OCI-LY1 (cell line): ENCODE measurements at regions not wholly inside any gene's neighbourhood (a gene's known extent, or its start where the extent isn't known, plus 50 kb on each side); places are given as distances from the start of the nearest gene placed in this dataset.

Experiments
- H2AFZ ChIP-seq: fragments of 200-600 bp; sonication (generic), shearing (Covaris generic); 2 replicates; pipeline ENCODE4 v1.6.0; 2014; ENCODE audit warnings: antibody characterized with exemption, mild to moderate bottlenecking, low read length
- H3F3A ChIP-seq: fragments of 200-600 bp; sonication (generic), shearing (Covaris generic); 2 replicates; pipeline ENCODE4 v1.6.0; 2014; ENCODE audit warnings: mild to moderate bottlenecking, antibody characterized with exemption, low read length, moderate library complexity; ENCODE audit not compliant: insufficient read depth
- H3K27ac ChIP-seq: fragments of 200-600 bp; sonication (generic); 2 replicates; pipeline ENCODE4 v1.5.1; 2014; ENCODE audit warnings: low read length, mixed run types, mild to moderate bottlenecking, low read depth; ENCODE audit not compliant: poor library complexity, severe bottlenecking
- H3K27me3 ChIP-seq: fragments of 200-600 bp; sonication (generic); 2 replicates; pipeline ENCODE4 v1.6.0; 2014; ENCODE audit warnings: antibody characterized with exemption, mild to moderate bottlenecking, low read length, moderate library complexity; ENCODE audit not compliant: insufficient read depth
- H3K36me3 ChIP-seq: fragments of 200-600 bp; sonication (generic); 2 replicates; pipeline ENCODE4 v1.6.1; 2014; ENCODE audit warnings: mild to moderate bottlenecking, antibody characterized with exemption, low read length, moderate library complexity, mixed read lengths; ENCODE audit not compliant: insufficient read depth
- H3K4me1 ChIP-seq: fragments of 200-600 bp; sonication (generic); 2 replicates; pipeline ENCODE4 v1.5.1; 2014; ENCODE audit warnings: mild to moderate bottlenecking, low read length, moderate library complexity; ENCODE audit not compliant: insufficient read depth, severe bottlenecking
- H3K4me2 ChIP-seq: fragments of 200-600 bp; sonication (generic), shearing (Covaris generic); 2 replicates; pipeline ENCODE4 v1.6.1; 2014; ENCODE audit warnings: low read length
- H3K4me3 ChIP-seq: fragments of 200-600 bp; sonication (generic); 2 replicates; pipeline ENCODE4 v1.5.1; 2014; ENCODE audit warnings: low read length, low read depth, mild to moderate bottlenecking, mixed read lengths; ENCODE audit not compliant: poor library complexity, severe bottlenecking
- H3K79me2 ChIP-seq: fragments of 200-600 bp; shearing (Covaris generic); 2 replicates; pipeline ENCODE4 v1.6.1; 2016; ENCODE audit warnings: mixed run types, low read length, mixed read lengths; ENCODE audit not compliant: insufficient read depth
- H3K9ac ChIP-seq: fragments of 200-600 bp; sonication (generic), shearing (Covaris generic); 2 replicates; pipeline ENCODE4 v1.6.1; 2014; ENCODE audit warnings: mild to moderate bottlenecking, low read length, mixed read lengths
- H3K9me2 ChIP-seq: fragments of 200-600 bp; sonication (generic), shearing (Covaris generic); 2 replicates; pipeline ENCODE4 v1.6.1; 2014; ENCODE audit warnings: low read depth, mild to moderate bottlenecking, low read length, mixed read lengths
- H3K9me3 ChIP-seq: fragments of 200-600 bp; shearing (Covaris generic); 2 replicates; pipeline ENCODE4 v1.6.1; 2014; ENCODE audit warnings: low read length, mixed read lengths
- H4K20me1 ChIP-seq: fragments of 200-600 bp; sonication (generic), shearing (Covaris generic); 2 replicates; pipeline ENCODE4 v1.6.0; 2016; ENCODE audit warnings: mild to moderate bottlenecking, low read length; ENCODE audit not compliant: insufficient read depth
- CTCF ChIP-seq: fragments of 200-600 bp; sonication (generic), shearing (Covaris generic); IDR thresholded peaks from 2 replicates; pipeline ENCODE4 v1.5.1; 2017; ENCODE audit warnings: mild to moderate bottlenecking, antibody characterized with exemption, low read length, moderate library complexity, mixed read lengths
- EZH2 ChIP-seq: fragments of 200-600 bp; sonication (generic), shearing (Covaris generic); IDR thresholded peaks from 2 replicates; pipeline ENCODE4 v1.8.0; 2017; ENCODE audit warnings: borderline replicate concordance, mixed run types, mild to moderate bottlenecking, antibody characterized with exemption, low read length, moderate library complexity, mixed read lengths

- Histone ChIP-seq H3K36me3 (no peaks in the 10 kb centered on the region), H3K9me3 (no peaks in the 10 kb centered on the region), H3K4me1 (no peaks in the 10 kb centered on the region), H3K9me2 (no peaks in the 10 kb centered on the region), H4K20me1 (no peaks in the 10 kb centered on the region), H3K79me2 (no peaks in the 10 kb centered on the region), H3K4me3 (no peak overlapping the region), H3K9ac (no peak overlapping the region), H3K4me2 (no peak overlapping the region), H2AFZ (no peak overlapping the region), H3K27ac (no peak overlapping the region), H3F3A (no peaks in the 10 kb centered on the region), H3K27me3 (peaks cover 7% of the 10 kb centered on the region; the same call in 1 of the 2 replicates)
- TF ChIP-seq EZH2: no peak
- TF ChIP-seq CTCF: no peak
Observed at GRCh38 chr17:79179334-79179733, 104.7 kb downstream of the ENGASE start.

GRCh38 chr17:79177877-79178276, 103.3 kb downstream of the ENGASE start:
- no peak overlapping the region for H3K4me3 ChIP-seq
- TF ChIP-seq CTCF (no peak), EZH2 (no peak)
- no peaks in the 10 kb centered on the region for H4K20me1 ChIP-seq
- H3F3A ChIP-seq: no peaks in the 10 kb centered on the region
- no peaks in the 10 kb centered on the region for H3K9me3 ChIP-seq
- H3K4me1 ChIP-seq: no peaks in the 10 kb centered on the region
- H3K27me3 ChIP-seq: peaks cover 13% of the 10 kb centered on the region; the same call in 1 of the 2 replicates
- H3K9ac ChIP-seq: no peak overlapping the region
- no peaks in the 10 kb centered on the region for H3K36me3 ChIP-seq
- no peak overlapping the region for H2AFZ ChIP-seq
- no peaks in the 10 kb centered on the region for H3K79me2 ChIP-seq
- no peak overlapping the region for H3K27ac ChIP-seq
- H3K4me2 ChIP-seq: no peak overlapping the region
- no peaks in the 10 kb centered on the region for H3K9me2 ChIP-seq

GRCh38 chr17:79176792-79177601, 102.4 kb downstream of the ENGASE start:
- no peak for TF ChIP-seq CTCF
- no peaks in the 10 kb centered on the region for H3K4me1 ChIP-seq
- no peaks in the 10 kb centered on the region for H3K36me3 ChIP-seq
- H3K4me2 ChIP-seq: no peak overlapping the region
- no peaks in the 10 kb centered on the region for H4K20me1 ChIP-seq
- H3K27ac ChIP-seq: no peak overlapping the region
- no peaks in the 10 kb centered on the region for H3K9me2 ChIP-seq
- H3K79me2 ChIP-seq: no peaks in the 10 kb centered on the region
- H3K9me3 ChIP-seq: no peaks in the 10 kb centered on the region
- H3K27me3 ChIP-seq: peaks cover 13% of the 10 kb centered on the region; the same call in 1 of the 2 replicates
- no peak overlapping the region for H2AFZ ChIP-seq
- H3F3A ChIP-seq: no peaks in the 10 kb centered on the region
- no peak overlapping the region for H3K9ac ChIP-seq
- H3K4me3 ChIP-seq: no peak overlapping the region
